Smooth muscle cell (in vitro differentiated cells): ENCODE measurements at regions not wholly inside any gene's neighbourhood (a gene's known extent, or its start where the extent isn't known, plus 50 kb on each side); places are given as distances from the start of the nearest gene placed in this dataset.
"Not testable (repeated sequence)": the region's sequence is repeated elsewhere in the genome, so short reads cannot be mapped to it uniquely, and the experiment has no call there.

Experiments
- DNase-seq: peaks from one replicate; lab custom pipeline; 2025; ENCODE audit not compliant: unreplicated experiment; lab: John Stamatoyannopoulos, UW
- H2AFZ ChIP-seq: fragments of 200-600 bp; sonication (generic); 2 replicates; pipeline ENCODE4 v1.6.0; 2016; ENCODE audit warnings: antibody characterized with exemption, low read depth, mild to moderate bottlenecking
- H3F3A ChIP-seq: fragments of 200-600 bp; sonication (generic); 2 replicates; pipeline ENCODE4 v1.6.0; 2017; ENCODE audit warnings: antibody characterized with exemption, low read depth
- H3K27ac ChIP-seq: fragments of 200-600 bp; sonication (generic); 2 replicates; pipeline ENCODE4 v1.5.1; 2016; ENCODE audit warnings: low read depth, mild to moderate bottlenecking
- H3K27me3 ChIP-seq: fragments of 200-600 bp; sonication (generic); 2 replicates; pipeline ENCODE4 v1.6.1; 2016; ENCODE audit warnings: low read depth, mild to moderate bottlenecking
- H3K36me3 ChIP-seq: fragments of 200-600 bp; sonication (generic); 2 replicates; pipeline ENCODE4 v1.5.1; 2016; ENCODE audit warnings: low read depth
- H3K4me1 ChIP-seq: fragments of 200-600 bp; sonication (generic); 2 replicates; pipeline ENCODE4 v1.5.1; 2016; ENCODE audit warnings: low read depth
- H3K4me2 ChIP-seq: fragments of 200-600 bp; sonication (generic); 2 replicates; pipeline ENCODE4 v1.6.0; 2016; ENCODE audit warnings: mild to moderate bottlenecking
- H3K4me3 ChIP-seq: fragments of 200-600 bp; sonication (generic); 2 replicates; pipeline ENCODE4 v1.5.1; 2016; ENCODE audit warnings: mild to moderate bottlenecking
- H3K79me2 ChIP-seq: fragments of 200-600 bp; sonication (generic); 2 replicates; pipeline ENCODE4 v1.6.0; 2016; ENCODE audit warnings: low read depth, mild to moderate bottlenecking
- H3K9ac ChIP-seq: fragments of 200-600 bp; sonication (generic); 2 replicates; pipeline ENCODE4 v1.6.0; 2016; ENCODE audit warnings: low read depth
- H3K9me3 ChIP-seq: fragments of 200-600 bp; sonication (generic); replicated peaks from 2 replicates; pipeline ENCODE4 v1.5.1; 2016; ENCODE audit warnings: low read depth
- H4K20me1 ChIP-seq: fragments of 200-600 bp; sonication (generic); 2 replicates; pipeline ENCODE4 v1.6.0; 2016; ENCODE audit warnings: low read depth
- CTCF ChIP-seq: fragments of 200-600 bp; sonication (generic); IDR thresholded peaks from 2 replicates; pipeline ENCODE4 v1.5.1; 2017; ENCODE audit warnings: borderline replicate concordance, mild to moderate bottlenecking, antibody characterized with exemption; ENCODE audit not compliant: insufficient read depth, poor library complexity, severe bottlenecking
- WGBS: methylation state at CpG from one replicate; pipeline ENCODE4 v1.1.7; 2016; ENCODE audit warnings: low lambda C conversion rate; 5-methylcytosine and 5-hydroxymethylcytosine counted together

DNA sequence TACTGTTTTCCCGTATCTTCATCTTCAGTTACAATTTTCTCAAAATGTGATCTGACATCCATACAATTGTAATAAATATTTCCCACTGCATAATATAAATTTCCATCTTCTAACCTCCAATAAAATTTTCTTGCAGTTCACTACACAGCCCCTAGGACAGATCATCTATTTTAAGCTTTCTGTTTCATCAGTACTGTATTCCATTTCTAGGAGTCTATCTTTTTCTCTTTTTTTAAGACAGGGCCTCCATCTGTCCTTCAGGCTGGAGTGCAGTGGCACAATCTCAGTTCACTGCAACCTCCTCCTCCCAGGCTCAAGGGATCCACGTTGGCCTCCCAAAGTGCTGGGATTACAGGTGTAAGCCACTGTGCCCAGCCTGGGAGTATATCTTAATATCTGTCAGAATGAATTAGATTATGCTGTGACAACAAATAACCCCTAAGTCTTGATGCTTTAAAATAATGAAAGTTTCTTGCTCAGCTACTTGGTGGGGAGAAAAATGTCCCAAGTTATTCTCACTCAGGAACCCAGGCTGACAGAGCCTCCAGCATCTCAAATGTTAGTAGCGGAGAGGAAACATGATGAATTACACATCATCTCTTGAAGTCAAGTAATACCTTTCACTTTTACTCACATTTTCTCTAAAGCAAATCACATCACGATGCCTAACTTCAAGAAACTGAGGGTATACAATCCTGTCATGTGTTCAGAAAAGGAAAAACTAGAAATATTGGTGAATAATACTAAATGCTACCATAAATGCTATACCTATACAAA is 92.2 kb downstream of the BUD13 start:
- DNase-seq, result no peak
- Histone ChIP-seq H3K4me3 (no peak overlapping the region), H3K4me2 (no peak overlapping the region), H3F3A (no peaks in the 10 kb centered on the region), H3K9ac (no peak overlapping the region), H3K9me3 (no peaks in the 10 kb centered on the region), H2AFZ (no peak overlapping the region), H3K36me3 (no peaks in the 10 kb centered on the region), H3K4me1 (no peaks in the 10 kb centered on the region), H3K79me2 (no peaks in the 10 kb centered on the region), H4K20me1 (no peaks in the 10 kb centered on the region), H3K27me3 (no peaks in the 10 kb centered on the region), H3K27ac (no peak overlapping the region)
- WGBS, result 82% methylated on average over 4 of the region's 4 CpGs
- no peak for TF ChIP-seq CTCF

- no peaks in the 10 kb centered on the region for H3K27me3 ChIP-seq
- no peaks in the 10 kb centered on the region for H4K20me1 ChIP-seq
- 89% methylated on average over 3 of the region's 3 CpGs for WGBS
- H2AFZ ChIP-seq, result no peak overlapping the region
- no peak overlapping the region for H3K9ac ChIP-seq
- no peaks in the 10 kb centered on the region for H3K36me3 ChIP-seq
- DNase-seq, result no peak
- no peaks in the 10 kb centered on the region for H3F3A ChIP-seq
- H3K4me2 ChIP-seq, result no peak overlapping the region
- TF ChIP-seq CTCF, result no peak
- no peak overlapping the region for H3K27ac ChIP-seq
- no peak overlapping the region for H3K4me3 ChIP-seq
- no peaks in the 10 kb centered on the region for H3K9me3 ChIP-seq
- H3K4me1 ChIP-seq, result no peaks in the 10 kb centered on the region
- H3K79me2 ChIP-seq, result no peaks in the 10 kb centered on the region
Measured at GRCh38 chr11:116678887-116679286, 93.9 kb downstream of the BUD13 start.

- H3K9ac ChIP-seq, H3K9me3 ChIP-seq, H2AFZ ChIP-seq, H3K4me2 ChIP-seq, H3K27ac ChIP-seq, H3K36me3 ChIP-seq, H3K4me3 ChIP-seq, H3K4me1 ChIP-seq, DNase-seq, H3K79me2 ChIP-seq, H3F3A ChIP-seq, H4K20me1 ChIP-seq: not testable (repeated sequence)
- WGBS, result 42% methylated on average over 1 of the region's 1 CpG
- H3K27me3 ChIP-seq, result peaks cover 10% of the 10 kb centered on the region
Measured at GRCh38 chr11:116667318-116667717, 105.5 kb downstream of the BUD13 start.

GRCh38 chr11:116666673-116667249 is 106.0 kb downstream of the BUD13 start:
- not testable (repeated sequence) for H3K36me3 ChIP-seq, H3K4me1 ChIP-seq, H4K20me1 ChIP-seq, H3K9me3 ChIP-seq, H2AFZ ChIP-seq, H3K4me2 ChIP-seq, H3K79me2 ChIP-seq, H3K9ac ChIP-seq, H3F3A ChIP-seq, DNase-seq, H3K27ac ChIP-seq, H3K4me3 ChIP-seq
- H3K27me3 ChIP-seq, result peaks cover 15% of the 10 kb centered on the region
- 89% methylated on average over 15 of the region's 15 CpGs for WGBS
